KMS-11 (cell line): ENCODE measurements at regions not wholly inside any gene's neighbourhood (a gene's known extent, or its start where the extent isn't known, plus 50 kb on each side); places are given as distances from the start of the nearest gene placed in this dataset.

Experiments
- H2AFZ ChIP-seq: fragments of 200-600 bp; sonication (generic); 2 replicates; pipeline ENCODE4 v1.6.1; 2016; ENCODE audit warnings: antibody characterized with exemption, mixed run types, low read depth
- H3K27ac ChIP-seq: fragments of 200-600 bp; sonication (generic); 2 replicates; pipeline ENCODE4 v1.6.1; 2016; ENCODE audit warnings: mild to moderate bottlenecking, mixed run types
- H3K27me3 ChIP-seq: fragments of 200-600 bp; sonication (generic); 2 replicates; pipeline ENCODE4 v1.6.1; 2017; ENCODE audit warnings: mild to moderate bottlenecking, low read depth, mixed run types, moderate library complexity; ENCODE audit not compliant: insufficient read depth
- H3K36me3 ChIP-seq: fragments of 200-600 bp; sonication (generic); 2 replicates; pipeline ENCODE4 v1.6.1; 2017; ENCODE audit warnings: mild to moderate bottlenecking, mixed run types; ENCODE audit not compliant: insufficient read depth
- H3K4me1 ChIP-seq: fragments of 200-600 bp; sonication (generic); 2 replicates; pipeline ENCODE4 v1.6.1; 2016; ENCODE audit warnings: mild to moderate bottlenecking, low read depth, mixed run types; ENCODE audit not compliant: poor library complexity, severe bottlenecking
- H3K4me2 ChIP-seq: fragments of 200-600 bp; sonication (generic); 2 replicates; pipeline ENCODE4 v1.7.0; 2016; ENCODE audit warnings: mild to moderate bottlenecking, mixed run types
- H3K4me3 ChIP-seq: fragments of 200-600 bp; sonication (generic); IDR thresholded peaks from 2 replicates; pipeline ENCODE4 v1.6.1; 2017; ENCODE audit warnings: low read depth, low read length, mixed read lengths; ENCODE audit not compliant: insufficient read depth
- H3K79me2 ChIP-seq: fragments of 200-600 bp; sonication (generic); 2 replicates; pipeline ENCODE4 v1.6.1; 2016; ENCODE audit warnings: low read depth, mixed run types; ENCODE audit not compliant: insufficient read depth
- H3K9ac ChIP-seq: fragments of 200-600 bp; sonication (generic); 2 replicates; pipeline ENCODE4 v1.6.1; 2016; ENCODE audit warnings: mild to moderate bottlenecking, mixed run types
- H4K20me1 ChIP-seq: fragments of 200-600 bp; sonication (generic); 2 replicates; pipeline ENCODE4 v1.6.1; 2016; ENCODE audit warnings: mild to moderate bottlenecking, mixed run types; ENCODE audit not compliant: insufficient read depth
- CTCF ChIP-seq: fragments of 200-600 bp; sonication (generic); conservative IDR thresholded peaks from 2 replicates; pipeline ENCODE4 v1.6.1; 2017; ENCODE audit warnings: low read depth, mild to moderate bottlenecking, antibody characterized with exemption, low read length, moderate library complexity, mixed read lengths

GRCh38 chr13:97114651-97115050 lies 107.5 kb upstream of the MBNL2 start:
- no peak for TF ChIP-seq CTCF
- no peak overlapping the region for H3K4me3 ChIP-seq
- no peaks in the 10 kb centered on the region for H3K4me1 ChIP-seq
- no peak overlapping the region for H3K4me2 ChIP-seq
- H3K27ac ChIP-seq = no peak overlapping the region
- H2AFZ ChIP-seq = no peak overlapping the region
- H3K79me2 ChIP-seq = no peaks in the 10 kb centered on the region
- H3K9ac ChIP-seq = no peak overlapping the region
- no peaks in the 10 kb centered on the region for H3K27me3 ChIP-seq
- no peaks in the 10 kb centered on the region for H3K36me3 ChIP-seq
- no peaks in the 10 kb centered on the region for H4K20me1 ChIP-seq

DNA sequence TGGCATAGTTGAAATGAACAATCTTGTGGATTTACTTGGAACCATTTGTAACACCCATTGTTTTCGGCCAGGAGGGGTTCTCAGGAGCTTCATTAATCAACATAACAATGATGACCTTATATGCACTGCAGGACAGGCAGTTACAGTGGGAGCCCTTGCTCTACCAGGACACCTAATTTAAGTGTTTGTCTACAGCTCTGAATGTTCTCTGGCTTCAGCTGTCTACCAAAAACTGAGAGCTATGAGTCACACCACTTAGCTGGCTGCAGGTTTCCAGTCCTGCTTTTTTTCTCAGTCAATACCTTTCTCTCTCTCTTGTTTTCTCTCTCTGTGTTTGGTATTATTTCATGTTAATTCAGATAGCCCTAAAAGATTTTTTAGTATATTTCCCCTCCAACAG lies 105.4 kb upstream of the MBNL2 start:
- no peak overlapping the region for H3K4me3 ChIP-seq
- H3K4me2 ChIP-seq = no peak overlapping the region
- H3K36me3 ChIP-seq = no peaks in the 10 kb centered on the region
- no peak for TF ChIP-seq CTCF
- no peaks in the 10 kb centered on the region for H4K20me1 ChIP-seq
- no peak overlapping the region for H3K9ac ChIP-seq
- no peaks in the 10 kb centered on the region for H3K79me2 ChIP-seq
- no peak overlapping the region for H2AFZ ChIP-seq
- H3K27ac ChIP-seq = no peak overlapping the region
- H3K27me3 ChIP-seq = no peaks in the 10 kb centered on the region
- no peaks in the 10 kb centered on the region for H3K4me1 ChIP-seq

- no peak for TF ChIP-seq CTCF
- no peaks in the 10 kb centered on the region for H3K4me1 ChIP-seq
- H4K20me1 ChIP-seq = no peaks in the 10 kb centered on the region
- H3K36me3 ChIP-seq = no peaks in the 10 kb centered on the region
- H3K27ac ChIP-seq = no peak overlapping the region
- no peaks in the 10 kb centered on the region for H3K79me2 ChIP-seq
- no peak overlapping the region for H2AFZ ChIP-seq
- H3K4me3 ChIP-seq = no peak overlapping the region
- no peak overlapping the region for H3K9ac ChIP-seq
- no peak overlapping the region for H3K4me2 ChIP-seq
- no peaks in the 10 kb centered on the region for H3K27me3 ChIP-seq
These were observed 104.7 kb upstream of the MBNL2 start for GRCh38 chr13:97117388-97117910.

DNA sequence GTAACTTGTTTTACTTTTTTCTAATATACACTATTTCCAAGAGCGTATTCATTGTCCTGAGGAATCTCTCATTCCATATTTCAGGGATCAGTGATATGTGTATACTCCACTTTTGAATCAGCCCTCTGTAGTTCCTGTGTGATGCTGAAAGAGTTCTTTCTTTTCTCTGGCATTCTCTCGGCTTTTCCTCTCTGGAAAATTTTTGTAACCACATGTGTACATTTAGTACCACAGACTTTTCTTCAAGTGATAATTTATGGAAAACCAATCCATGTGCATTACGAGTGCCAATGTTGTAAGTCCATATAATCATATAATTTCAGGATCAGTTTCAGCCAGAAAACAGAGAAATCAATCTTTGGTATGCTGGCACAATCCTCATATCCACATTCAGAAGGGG lies 102.2 kb upstream of the MBNL2 start:
- no peaks in the 10 kb centered on the region for H3K4me1 ChIP-seq
- H3K9ac ChIP-seq = no peak overlapping the region
- H3K36me3 ChIP-seq = no peaks in the 10 kb centered on the region
- H4K20me1 ChIP-seq = no peaks in the 10 kb centered on the region
- no peaks in the 10 kb centered on the region for H3K27me3 ChIP-seq
- H3K27ac ChIP-seq = no peak overlapping the region
- no peak overlapping the region for H3K4me2 ChIP-seq
- TF ChIP-seq CTCF = no peak
- H2AFZ ChIP-seq = no peak overlapping the region
- H3K79me2 ChIP-seq = no peaks in the 10 kb centered on the region
- no peak overlapping the region for H3K4me3 ChIP-seq
